C4-2B (cell line): ENCODE measurements at regions not wholly inside any gene's neighbourhood (a gene's known extent, or its start where the extent isn't known, plus 50 kb on each side); places are given as distances from the start of the nearest gene placed in this dataset.

Source experiments
- ZFX ChIP-seq: fragments of 450-650 bp; IDR thresholded peaks from 2 replicates; pipeline ENCODE4 v1.6.1; 2017
- TF ChIP-seq, protein P1 (sequence below): fragments of 450-650 bp; conservative IDR thresholded peaks from 2 replicates; pipeline ENCODE4 v1.5.1; 2017; ENCODE audit warnings: mild to moderate bottlenecking

DNA sequence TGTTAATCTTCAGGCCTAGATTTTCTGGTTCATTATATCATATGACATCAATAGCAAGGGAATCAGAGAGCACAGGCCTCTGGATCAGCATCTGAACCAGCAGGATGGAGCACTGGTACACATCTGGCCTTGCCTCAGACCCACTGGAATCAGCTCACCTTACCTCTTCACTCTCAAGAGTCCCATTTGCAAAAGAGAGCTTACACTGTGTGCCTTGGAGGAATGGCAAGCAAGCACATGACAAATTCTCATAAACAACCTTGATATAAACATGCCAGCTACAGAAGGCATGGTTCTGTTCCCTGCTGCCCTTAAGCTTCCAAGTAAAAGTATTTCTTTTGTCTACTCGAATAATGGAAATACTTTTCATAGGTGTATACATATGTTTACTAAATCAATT is 128.6 kb upstream of the CPM start:
- TF ChIP-seq, protein P1, sequence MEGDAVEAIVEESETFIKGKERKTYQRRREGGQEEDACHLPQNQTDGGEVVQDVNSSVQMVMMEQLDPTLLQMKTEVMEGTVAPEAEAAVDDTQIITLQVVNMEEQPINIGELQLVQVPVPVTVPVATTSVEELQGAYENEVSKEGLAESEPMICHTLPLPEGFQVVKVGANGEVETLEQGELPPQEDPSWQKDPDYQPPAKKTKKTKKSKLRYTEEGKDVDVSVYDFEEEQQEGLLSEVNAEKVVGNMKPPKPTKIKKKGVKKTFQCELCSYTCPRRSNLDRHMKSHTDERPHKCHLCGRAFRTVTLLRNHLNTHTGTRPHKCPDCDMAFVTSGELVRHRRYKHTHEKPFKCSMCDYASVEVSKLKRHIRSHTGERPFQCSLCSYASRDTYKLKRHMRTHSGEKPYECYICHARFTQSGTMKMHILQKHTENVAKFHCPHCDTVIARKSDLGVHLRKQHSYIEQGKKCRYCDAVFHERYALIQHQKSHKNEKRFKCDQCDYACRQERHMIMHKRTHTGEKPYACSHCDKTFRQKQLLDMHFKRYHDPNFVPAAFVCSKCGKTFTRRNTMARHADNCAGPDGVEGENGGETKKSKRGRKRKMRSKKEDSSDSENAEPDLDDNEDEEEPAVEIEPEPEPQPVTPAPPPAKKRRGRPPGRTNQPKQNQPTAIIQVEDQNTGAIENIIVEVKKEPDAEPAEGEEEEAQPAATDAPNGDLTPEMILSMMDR, result no peak
- no peak for TF ChIP-seq ZFX
